Mesenchymal stem cell (in vitro differentiated cells and primary cell): ENCODE measurements at regions not wholly inside any gene's neighbourhood (a gene's known extent, or its start where the extent isn't known, plus 50 kb on each side); places are given as distances from the start of the nearest gene placed in this dataset.
A peak's percentile ranks its signal among the peaks of the same experiment; 100 is the strongest.
"Not testable (repeated sequence)": the region's sequence is repeated elsewhere in the genome, so short reads cannot be mapped to it uniquely, and the experiment has no call there.

ENCODE experiments used
- DNase-seq: peaks from one replicate; pipeline ENCODE4 v3.0.0-alpha.2; 2013
- H2AFZ ChIP-seq: one replicate; pipeline ENCODE4 v1.6.1; 2013; ENCODE audit warnings: low read depth, mild to moderate bottlenecking, control low read depth, inconsistent platforms, low read length, moderate library complexity
- H2AK5ac ChIP-seq: 2 replicates; pipeline ENCODE4 v1.6.1; 2013; ENCODE audit warnings: low read length, moderate library complexity, mild to moderate bottlenecking, inconsistent platforms; ENCODE audit not compliant: severe bottlenecking
- H2BK120ac ChIP-seq: one replicate; pipeline ENCODE4 v1.6.1; 2013; ENCODE audit warnings: low read depth, mild to moderate bottlenecking, inconsistent platforms, low read length, moderate library complexity
- H2BK12ac ChIP-seq, 2 experiments: one replicate each; pipeline ENCODE4 v1.6.1; 2013; ENCODE audit warnings: inconsistent platforms in 2 of 2, low read length in 2 of 2, mild to moderate bottlenecking in 2 of 2, moderate library complexity in 2 of 2, control low read depth in 1 of 2
- H2BK15ac ChIP-seq: one replicate; pipeline ENCODE4 v1.6.1; 2013; ENCODE audit warnings: mild to moderate bottlenecking, low read depth, inconsistent platforms; ENCODE audit not compliant: poor library complexity, severe bottlenecking
- H2BK5ac ChIP-seq: 2 replicates; pipeline ENCODE4 v1.6.1; 2013; ENCODE audit warnings: low read depth, mild to moderate bottlenecking, low read length, control low read depth, inconsistent platforms; ENCODE audit not compliant: poor library complexity, severe bottlenecking
- H3K14ac ChIP-seq, 2 experiments: one replicate each; pipeline ENCODE4 v1.6.1; 2013; ENCODE audit warnings: inconsistent platforms in 2 of 2, low read length in 2 of 2, control low read depth in 1 of 2, mild to moderate bottlenecking in 1 of 2, moderate library complexity in 1 of 2
- H3K18ac ChIP-seq, 2 experiments: one replicate each; pipeline ENCODE4 v1.6.1; 2013; ENCODE audit warnings: inconsistent platforms in 2 of 2, low read length in 2 of 2, control low read depth in 1 of 2, low read depth in 1 of 2, mild to moderate bottlenecking in 1 of 2
- H3K23ac ChIP-seq, 2 experiments: one replicate each; pipeline ENCODE4 v1.6.1; 2013; ENCODE audit warnings: inconsistent platforms in 2 of 2, low read length in 2 of 2, mild to moderate bottlenecking in 2 of 2, moderate library complexity in 2 of 2, control low read depth in 1 of 2
- H3K27ac ChIP-seq: 2 replicates; pipeline ENCODE4 v1.5.1; 2013; ENCODE audit warnings: mild to moderate bottlenecking, moderate library complexity, low read length, control low read depth, inconsistent platforms; ENCODE audit not compliant: poor library complexity, severe bottlenecking
- H3K27me3 ChIP-seq, 2 experiments: 2 replicates each; pipeline versions ENCODE4 v1.6.1 to v1.7.0; 2013; ENCODE audit warnings: low read length in 2 of 2, mild to moderate bottlenecking in 2 of 2, moderate library complexity in 2 of 2, control low read depth in 1 of 2, inconsistent platforms in 1 of 2; ENCODE audit not compliant: control insufficient read depth in 1 of 2, insufficient read depth in 1 of 2
- H3K36me3 ChIP-seq, 2 experiments: 2 replicates each; pipeline versions ENCODE4 v1.6.1 to v1.7.0; 2013; ENCODE audit warnings: low read length in 2 of 2, control low read depth in 1 of 2, inconsistent platforms in 1 of 2, low read depth in 1 of 2, mild to moderate bottlenecking in 1 of 2; ENCODE audit not compliant: insufficient read depth in 2 of 2, control insufficient read depth in 1 of 2
- H3K4ac ChIP-seq, 2 experiments: one replicate each; pipeline ENCODE4 v1.6.1; 2013; ENCODE audit warnings: inconsistent platforms in 2 of 2, low read length in 2 of 2, mild to moderate bottlenecking in 2 of 2, moderate library complexity in 2 of 2, control low read depth in 1 of 2, low read depth in 1 of 2
- H3K4me1 ChIP-seq: 2 replicates; pipeline ENCODE4 v1.6.1; 2013; ENCODE audit warnings: low read depth, low read length, control low read depth; ENCODE audit not compliant: control insufficient read depth, insufficient read depth
- H3K4me2 ChIP-seq: 2 replicates; pipeline ENCODE4 v1.6.1; 2013; ENCODE audit warnings: low read length, mild to moderate bottlenecking, inconsistent platforms; ENCODE audit not compliant: poor library complexity, severe bottlenecking
- H3K4me3 ChIP-seq, 2 experiments: 2 replicates each; pipeline versions ENCODE4 v1.5.1 to v1.7.0; 2013; ENCODE audit warnings: low read length in 2 of 2, mild to moderate bottlenecking in 2 of 2, control low read depth in 1 of 2, low read depth in 1 of 2; ENCODE audit not compliant: insufficient read depth in 1 of 2
- H3K79me1 ChIP-seq: replicated peaks from 2 replicates; pipeline ENCODE4 v1.6.1; 2013; ENCODE audit warnings: mild to moderate bottlenecking, control low read depth, low read length, inconsistent platforms; ENCODE audit not compliant: poor library complexity, severe bottlenecking
- H3K9ac ChIP-seq: 2 replicates; pipeline ENCODE4 v1.7.0; 2013; ENCODE audit warnings: mild to moderate bottlenecking, low read length, moderate library complexity
- H3K9me3 ChIP-seq: 2 replicates; pipeline ENCODE4 v1.7.0; 2013; ENCODE audit warnings: mild to moderate bottlenecking, low read length; ENCODE audit not compliant: control insufficient read depth
- H4K8ac ChIP-seq: one replicate; pipeline ENCODE4 v1.6.1; 2013; ENCODE audit warnings: inconsistent platforms, mild to moderate bottlenecking, low read length, moderate library complexity
- H4K91ac ChIP-seq: one replicate; pipeline ENCODE4 v1.6.1; 2013; ENCODE audit warnings: mild to moderate bottlenecking, low read length, inconsistent platforms
- WGBS: methylation state at CpG from one replicate; pipeline ENCODE4 v1.1.7; 2013; ENCODE audit warnings: mixed read lengths; 5-methylcytosine and 5-hydroxymethylcytosine counted together

- H3K9ac ChIP-seq, H2BK15ac ChIP-seq: not testable (repeated sequence)
Measured at GRCh38 chr9:41273549-41274267, 84.6 kb upstream of the ZNG1F start.

GRCh38 chr9:41272879-41273548, 83.9 kb upstream of the ZNG1F start:
- Histone ChIP-seq H3K4me2 (peak overlapping the region; percentile 66), H3K4me3 (peak overlapping the region; percentile 57 to 58), H2AFZ (peak overlapping the region; percentile 14)
- H3K18ac ChIP-seq, H3K14ac ChIP-seq, H3K36me3 ChIP-seq, DNase-seq, H3K4me1 ChIP-seq, H3K27me3 ChIP-seq, H2AK5ac ChIP-seq, H3K9me3 ChIP-seq, H3K23ac ChIP-seq, H4K8ac ChIP-seq, H2BK120ac ChIP-seq, H3K9ac ChIP-seq, H2BK5ac ChIP-seq, H2BK12ac ChIP-seq, H4K91ac ChIP-seq, H3K79me1 ChIP-seq, H3K27ac ChIP-seq, H3K4ac ChIP-seq, H2BK15ac ChIP-seq: not testable (repeated sequence)
- 14% methylated on average over 8 of the region's 49 CpGs for WGBS

More at GRCh38 chr9:41273549-41274267, 84.6 kb upstream of the ZNG1F start:
- peak overlapping the region; percentile 69 for H2AFZ ChIP-seq
- not testable (repeated sequence) for H2BK120ac ChIP-seq, H3K14ac ChIP-seq, H3K9me3 ChIP-seq, H3K27ac ChIP-seq, H4K8ac ChIP-seq, H2BK5ac ChIP-seq, H3K4me1 ChIP-seq, H3K18ac ChIP-seq, H3K23ac ChIP-seq, H3K27me3 ChIP-seq, H2BK12ac ChIP-seq, H3K4ac ChIP-seq, H2AK5ac ChIP-seq, H3K79me1 ChIP-seq, H3K36me3 ChIP-seq
- DNase-seq, result peak; percentile 74
- WGBS, result 15% methylated on average over 27 of the region's 59 CpGs
- H4K91ac ChIP-seq, result peak overlapping the region; percentile 27
- peak overlapping the region; percentile 81 for H3K4me2 ChIP-seq
- peak overlapping the region; percentile 66 to 73 for H3K4me3 ChIP-seq

GRCh38 chr9:41270992-41271391, 81.9 kb upstream of the ZNG1F start:
- not testable (repeated sequence) for H3K4me1 ChIP-seq, H4K91ac ChIP-seq, H2BK15ac ChIP-seq, H2AFZ ChIP-seq, DNase-seq, H2BK12ac ChIP-seq, H3K27ac ChIP-seq, H3K18ac ChIP-seq, H3K79me1 ChIP-seq, H3K4ac ChIP-seq, H3K9me3 ChIP-seq, H3K4me2 ChIP-seq, H3K9ac ChIP-seq, H4K8ac ChIP-seq, H2AK5ac ChIP-seq, H3K23ac ChIP-seq, H3K36me3 ChIP-seq, H3K4me3 ChIP-seq, H2BK120ac ChIP-seq, H3K27me3 ChIP-seq, H3K14ac ChIP-seq, H2BK5ac ChIP-seq
- no CpG with 5 or more reads among the region's 1 CpG for WGBS

GRCh38 chr9:41269471-41269870, 80.4 kb upstream of the ZNG1F start:
- H4K8ac ChIP-seq, H2BK15ac ChIP-seq, H3K18ac ChIP-seq, H3K79me1 ChIP-seq, H2BK120ac ChIP-seq, H3K4me3 ChIP-seq, H2BK5ac ChIP-seq, H2AFZ ChIP-seq, H3K9me3 ChIP-seq, H3K4ac ChIP-seq, H2AK5ac ChIP-seq, H3K4me1 ChIP-seq, H3K4me2 ChIP-seq, H3K27me3 ChIP-seq, H3K36me3 ChIP-seq, H3K27ac ChIP-seq, H4K91ac ChIP-seq, H2BK12ac ChIP-seq, DNase-seq, H3K9ac ChIP-seq: not testable (repeated sequence)
- Histone ChIP-seq H3K14ac (peak overlapping the region in 1 of 2 experiments; percentile 71), H3K23ac (peak overlapping the region in 1 of 2 experiments; percentile 94)
- 18% methylated on average over 2 of the region's 14 CpGs for WGBS
